GM23338 (cell line): ENCODE measurements at regions not wholly inside any gene's neighbourhood (a gene's known extent, or its start where the extent isn't known, plus 50 kb on each side); places are given as distances from the start of the nearest gene placed in this dataset.

ENCODE experiments used
- ATAC-seq: fragments of 200-7000 bp; cut with Tn5 transposase; 3 replicates; pipeline ENCODE4 v1.9.1; 2020
- DNase-seq: peaks from one replicate; pipeline ENCODE4 v3.0.0-alpha.2; 2015; ENCODE audit warnings: low spot score
- H2AFZ ChIP-seq: fragments of 200-600 bp; sonication (generic); 2 replicates; pipeline ENCODE4 v1.8.0; 2016; ENCODE audit warnings: antibody characterized with exemption, mild to moderate bottlenecking, moderate library complexity
- H3F3A ChIP-seq: fragments of 200-600 bp; sonication (generic); replicated peaks from 2 replicates; pipeline ENCODE4 v1.8.0; 2017; ENCODE audit warnings: antibody characterized with exemption, mixed run types, low read depth
- H3K27ac ChIP-seq: fragments of 200-600 bp; sonication (generic); 2 replicates; pipeline ENCODE4 v1.6.1; 2016; ENCODE audit warnings: low read depth
- H3K27me3 ChIP-seq: fragments of 200-600 bp; sonication (generic); 2 replicates; pipeline ENCODE4 v1.8.0; 2016; ENCODE audit warnings: mild to moderate bottlenecking, mixed run types, moderate library complexity; ENCODE audit not compliant: insufficient read depth
- H3K36me3 ChIP-seq: fragments of 200-600 bp; sonication (generic); 2 replicates; pipeline ENCODE4 v1.8.0; 2016; ENCODE audit warnings: mild to moderate bottlenecking; ENCODE audit not compliant: insufficient read depth
- H3K4me1 ChIP-seq: fragments of 200-600 bp; sonication (generic); 2 replicates; pipeline ENCODE4 v1.8.0; 2016; ENCODE audit warnings: mild to moderate bottlenecking, moderate library complexity; ENCODE audit not compliant: insufficient read depth
- H3K4me2 ChIP-seq: fragments of 200-600 bp; sonication (generic); 2 replicates; pipeline ENCODE4 v1.7.1; 2017; ENCODE audit warnings: mixed run types
- H3K4me3 ChIP-seq: fragments of 200-600 bp; sonication (generic); 2 replicates; pipeline ENCODE4 v1.6.1; 2016; ENCODE audit warnings: mixed run types
- H3K79me2 ChIP-seq: fragments of 200-600 bp; sonication (generic); replicated peaks from 2 replicates; pipeline ENCODE4 v1.8.0; 2017; ENCODE audit warnings: mild to moderate bottlenecking; ENCODE audit not compliant: insufficient read depth
- H3K9me2 ChIP-seq: fragments of 200-600 bp; sonication (generic); 2 replicates; pipeline ENCODE4 v1.8.0; 2017; ENCODE audit not compliant: insufficient read depth
- H4K20me1 ChIP-seq: fragments of 200-600 bp; sonication (generic); replicated peaks from 2 replicates; pipeline ENCODE4 v1.8.0; 2017; ENCODE audit warnings: mild to moderate bottlenecking; ENCODE audit not compliant: insufficient read depth
- H3K27ac Mint-ChIP-seq: 2 replicates; pipeline ENCODE4 v1.8.0; 2020; ENCODE audit warnings: inconsistent platforms, mild to moderate bottlenecking, moderate library complexity, mixed read lengths
- H3K27me3 Mint-ChIP-seq: 3 replicates; pipeline ENCODE4 v1.8.0; 2022; ENCODE audit warnings: low read depth, mild to moderate bottlenecking, moderate library complexity, mixed read lengths, inconsistent platforms; ENCODE audit not compliant: insufficient read depth, poor library complexity
- H3K36me3 Mint-ChIP-seq: 3 replicates; pipeline ENCODE4 v1.8.0; 2021; ENCODE audit warnings: low read depth, mild to moderate bottlenecking, inconsistent platforms, moderate library complexity, mixed read lengths
- H3K4me1 Mint-ChIP-seq: 3 replicates; pipeline ENCODE4 v1.8.0; 2020; ENCODE audit warnings: mild to moderate bottlenecking, inconsistent platforms, mixed read lengths
- H3K4me3 Mint-ChIP-seq: 3 replicates; pipeline ENCODE4 v1.8.0; 2021; ENCODE audit warnings: moderate library complexity, mild to moderate bottlenecking, inconsistent platforms, mixed read lengths
- H3K9me3 Mint-ChIP-seq: 3 replicates; pipeline ENCODE4 v1.8.0; 2020; ENCODE audit warnings: moderate library complexity, mild to moderate bottlenecking, inconsistent platforms, mixed read lengths
- CREB1 ChIP-seq: fragments of 250-450 bp; sonication (Bioruptor Pico); IDR thresholded peaks from 2 replicates; pipeline ENCODE4 v1.5.0; 2020; ENCODE audit warnings: low read depth, mild to moderate bottlenecking, moderate library complexity
- ETS1 ChIP-seq: IDR thresholded peaks from 2 replicates; pipeline ENCODE4 v1.6.1; 2016; ENCODE audit warnings: antibody characterized with exemption
- EZH2 ChIP-seq: fragments of 200-600 bp; sonication (generic); IDR thresholded peaks from one replicate; pipeline ENCODE4 v1.8.0; 2017; ENCODE audit warnings: antibody characterized with exemption, mild to moderate bottlenecking, low read depth; ENCODE audit not compliant: unreplicated experiment
- JUNB ChIP-seq: IDR thresholded peaks from one replicate; pipeline ENCODE4 v1.6.1; 2016; ENCODE audit warnings: antibody characterized with exemption; ENCODE audit not compliant: unreplicated experiment
- NANOG ChIP-seq: IDR thresholded peaks from 2 replicates; pipeline ENCODE4 v1.6.1; 2016; ENCODE audit warnings: antibody characterized with exemption, borderline replicate concordance
- POLR2AphosphoS5 ChIP-seq: IDR thresholded peaks from 2 replicates; pipeline ENCODE4 v1.6.1; 2016; ENCODE audit warnings: antibody characterized with exemption, low read depth
- STAT1 ChIP-seq: IDR thresholded peaks from one replicate; pipeline ENCODE4 v1.6.1; 2016; ENCODE audit warnings: antibody characterized with exemption; ENCODE audit not compliant: unreplicated experiment
- ZNF114 ChIP-seq: fragments of 250-450 bp; sonication (Bioruptor Pico); IDR thresholded peaks from 2 replicates; pipeline ENCODE4 v1.5.0; 2020; ENCODE audit warnings: mild to moderate bottlenecking, moderate library complexity
- ZNF331 ChIP-seq: fragments of 250-450 bp; sonication (Bioruptor Pico); IDR thresholded peaks from 2 replicates; pipeline ENCODE4 v1.5.0; 2020; ENCODE audit warnings: low read depth, mild to moderate bottlenecking, moderate library complexity
- ZNF462 ChIP-seq: fragments of 250-450 bp; sonication (Bioruptor Pico); IDR thresholded peaks from 2 replicates; pipeline ENCODE4 v1.5.0; 2020; ENCODE audit warnings: mild to moderate bottlenecking, moderate library complexity

- TF ChIP-seq ZNF462 (CRISPR knock-in tag): no peak
Measured at GRCh38 chr13:39201180-39201579, 162.9 kb downstream of the NHLRC3 start (continued).

- no peak overlapping the region for H3K4me2 ChIP-seq
- no peaks in the 10 kb centered on the region for H4K20me1 ChIP-seq
- Mint-ChIP-seq H3K9me3 (peaks cover 4% of the 10 kb centered on the region; the same call in 1 of the 3 replicates), H3K4me3 (no peak overlapping the region), H3K4me1 (peaks cover 8% of the 10 kb centered on the region; the same call in 2 of the 3 replicates), H3K36me3 (no peaks in the 10 kb centered on the region), H3K27me3 (no peaks in the 10 kb centered on the region), H3K27ac (no peak overlapping the region)
- ATAC-seq (no peak), DNase-seq (no peak)
- no peaks in the 10 kb centered on the region for H3F3A ChIP-seq
- H2AFZ ChIP-seq: no peak overlapping the region
- no peak overlapping the region for H3K4me3 ChIP-seq
- H3K4me1 ChIP-seq: no peaks in the 10 kb centered on the region
- no peaks in the 10 kb centered on the region for H3K79me2 ChIP-seq
- no peaks in the 10 kb centered on the region for H3K9me2 ChIP-seq
- H3K27me3 ChIP-seq: no peaks in the 10 kb centered on the region
- H3K27ac ChIP-seq: no peak overlapping the region
- no peaks in the 10 kb centered on the region for H3K36me3 ChIP-seq
- TF ChIP-seq STAT1 (no peak), ZNF331 (CRISPR knock-in tag) (no peak), POLR2AphosphoS5 (no peak), ETS1 (no peak), JUNB (no peak), EZH2 (no peak), NANOG (no peak), CREB1 (CRISPR knock-in tag) (no peak), ZNF462 (CRISPR knock-in tag) (no peak), ZNF114 (CRISPR knock-in tag) (no peak)
Measured at GRCh38 chr13:39202746-39203145, 164.5 kb downstream of the NHLRC3 start.
